GM12865 (cell line): ENCODE measurements at regions not wholly inside any gene's neighbourhood (a gene's known extent, or its start where the extent isn't known, plus 50 kb on each side); places are given as distances from the start of the nearest gene placed in this dataset.
"Not testable (repeated sequence)": the region's sequence is repeated elsewhere in the genome, so short reads cannot be mapped to it uniquely, and the experiment has no call there.

Experiments used
- DNase-seq: peaks from one replicate; pipeline ENCODE4 v3.0.0; 2010; ENCODE audit warnings: low read depth
- H3K4me3 ChIP-seq: 2 replicates; pipeline ENCODE4 v1.5.1; 2011; ENCODE audit warnings: mild to moderate bottlenecking, low read depth, low read length, control low read depth
- TF ChIP-seq, protein P1 (sequence below): IDR thresholded peaks from 2 replicates; pipeline ENCODE4 v1.5.1; 2011; ENCODE audit warnings: low read length, control low read depth, low read depth, inconsistent platforms; ENCODE audit not compliant: insufficient read depth; ENCODE audit errors: missing control alignments

- H3K4me3 ChIP-seq = no peak overlapping the region
- TF ChIP-seq, protein P1, sequence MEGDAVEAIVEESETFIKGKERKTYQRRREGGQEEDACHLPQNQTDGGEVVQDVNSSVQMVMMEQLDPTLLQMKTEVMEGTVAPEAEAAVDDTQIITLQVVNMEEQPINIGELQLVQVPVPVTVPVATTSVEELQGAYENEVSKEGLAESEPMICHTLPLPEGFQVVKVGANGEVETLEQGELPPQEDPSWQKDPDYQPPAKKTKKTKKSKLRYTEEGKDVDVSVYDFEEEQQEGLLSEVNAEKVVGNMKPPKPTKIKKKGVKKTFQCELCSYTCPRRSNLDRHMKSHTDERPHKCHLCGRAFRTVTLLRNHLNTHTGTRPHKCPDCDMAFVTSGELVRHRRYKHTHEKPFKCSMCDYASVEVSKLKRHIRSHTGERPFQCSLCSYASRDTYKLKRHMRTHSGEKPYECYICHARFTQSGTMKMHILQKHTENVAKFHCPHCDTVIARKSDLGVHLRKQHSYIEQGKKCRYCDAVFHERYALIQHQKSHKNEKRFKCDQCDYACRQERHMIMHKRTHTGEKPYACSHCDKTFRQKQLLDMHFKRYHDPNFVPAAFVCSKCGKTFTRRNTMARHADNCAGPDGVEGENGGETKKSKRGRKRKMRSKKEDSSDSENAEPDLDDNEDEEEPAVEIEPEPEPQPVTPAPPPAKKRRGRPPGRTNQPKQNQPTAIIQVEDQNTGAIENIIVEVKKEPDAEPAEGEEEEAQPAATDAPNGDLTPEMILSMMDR = no peak
- DNase-seq = no peak
These were observed 242.0 kb upstream of the MEIS1 start for GRCh38 chr2:66192888-66193287.

GRCh38 chr2:66191311-66191710 is 243.6 kb upstream of the MEIS1 start:
- H3K4me3 ChIP-seq = no peak overlapping the region
- DNase-seq = no peak
- TF ChIP-seq, protein P1 = no peak

DNA sequence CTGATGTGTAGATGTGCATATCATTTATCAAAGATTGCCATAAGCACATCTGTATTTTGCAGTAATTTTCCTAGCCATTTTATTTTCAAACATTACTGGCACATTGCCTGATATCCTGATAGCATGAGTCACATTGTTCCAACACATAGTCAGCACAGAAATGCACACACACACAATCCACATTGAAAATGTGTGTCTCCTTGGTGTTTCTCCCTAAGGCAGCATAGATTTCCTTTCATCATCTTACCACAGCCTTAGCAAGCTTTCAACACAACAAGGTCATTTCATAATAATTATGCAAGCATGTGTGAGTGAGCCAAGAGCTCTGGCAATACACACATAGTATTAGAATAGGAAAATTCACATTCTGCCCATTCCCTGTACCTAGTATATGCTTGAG is 245.4 kb upstream of the MEIS1 start:
- TF ChIP-seq, protein P1 = no peak
- no peak for DNase-seq

GRCh38 chr2:66186537-66186936 is 248.4 kb upstream of the MEIS1 start:
- no peak for DNase-seq
- TF ChIP-seq, protein P1 = no peak

More for the DNA sequence above, 245.4 kb upstream of the MEIS1 start:
- H3K4me3 ChIP-seq = no peak overlapping the region

DNA sequence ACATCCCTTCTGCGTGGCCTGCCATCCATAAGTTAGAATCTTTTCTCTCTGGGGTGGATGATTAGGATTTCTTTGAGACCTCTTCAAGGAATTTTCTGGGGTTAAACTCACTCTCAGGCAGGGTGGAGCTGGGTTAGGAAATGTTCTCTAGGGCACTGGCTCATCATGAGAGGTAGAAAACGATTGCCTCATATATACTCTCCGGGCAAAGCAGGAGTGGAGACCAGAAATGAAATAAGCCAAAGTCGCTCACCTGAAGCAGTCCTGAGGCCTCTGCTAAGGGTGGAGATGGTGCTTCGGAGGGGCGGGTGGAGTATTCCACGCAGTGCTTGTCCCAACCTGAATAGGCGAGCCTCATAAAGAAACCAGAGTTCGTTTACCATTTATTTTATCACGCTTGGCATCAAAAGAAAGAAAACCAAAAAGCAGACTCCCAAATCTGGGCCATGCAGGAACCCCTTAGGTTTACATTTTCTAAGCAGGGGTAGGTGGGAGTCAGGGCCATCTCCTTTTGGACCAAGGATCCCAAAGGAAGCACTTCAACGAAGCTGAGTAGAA is 249.3 kb upstream of the MEIS1 start:
- TF ChIP-seq, protein P1 = no peak
- DNase-seq = no peak
- H3K4me3 ChIP-seq = no peak overlapping the region

More at GRCh38 chr2:66186537-66186936, 248.4 kb upstream of the MEIS1 start:
- H3K4me3 ChIP-seq = no peak overlapping the region

- DNase-seq, H3K4me3 ChIP-seq: not testable (repeated sequence)
These were observed 257.7 kb upstream of the MEIS1 start for GRCh38 chr2:66177128-66177796.

- TF ChIP-seq, protein P1 = no peak
- no peak overlapping the region for H3K4me3 ChIP-seq
- DNase-seq = no peak
These were observed 260.4 kb upstream of the MEIS1 start for GRCh38 chr2:66174491-66174890.
